GM23338 (cell line): ENCODE measurements at regions not wholly inside any gene's neighbourhood (a gene's known extent, or its start where the extent isn't known, plus 50 kb on each side); places are given as distances from the start of the nearest gene placed in this dataset.

Source experiments
- ATAC-seq: fragments of 200-7000 bp; cut with Tn5 transposase; 3 replicates; pipeline ENCODE4 v1.9.1; 2020
- DNase-seq: peaks from one replicate; pipeline ENCODE4 v3.0.0-alpha.2; 2015; ENCODE audit warnings: low spot score
- H2AFZ ChIP-seq: fragments of 200-600 bp; sonication (generic); 2 replicates; pipeline ENCODE4 v1.8.0; 2016; ENCODE audit warnings: antibody characterized with exemption, mild to moderate bottlenecking, moderate library complexity
- H3F3A ChIP-seq: fragments of 200-600 bp; sonication (generic); replicated peaks from 2 replicates; pipeline ENCODE4 v1.8.0; 2017; ENCODE audit warnings: antibody characterized with exemption, mixed run types, low read depth
- H3K27ac ChIP-seq: fragments of 200-600 bp; sonication (generic); 2 replicates; pipeline ENCODE4 v1.6.1; 2016; ENCODE audit warnings: low read depth
- H3K27me3 ChIP-seq: fragments of 200-600 bp; sonication (generic); 2 replicates; pipeline ENCODE4 v1.8.0; 2016; ENCODE audit warnings: mild to moderate bottlenecking, mixed run types, moderate library complexity; ENCODE audit not compliant: insufficient read depth
- H3K36me3 ChIP-seq: fragments of 200-600 bp; sonication (generic); 2 replicates; pipeline ENCODE4 v1.8.0; 2016; ENCODE audit warnings: mild to moderate bottlenecking; ENCODE audit not compliant: insufficient read depth
- H3K4me1 ChIP-seq: fragments of 200-600 bp; sonication (generic); 2 replicates; pipeline ENCODE4 v1.8.0; 2016; ENCODE audit warnings: mild to moderate bottlenecking, moderate library complexity; ENCODE audit not compliant: insufficient read depth
- H3K4me2 ChIP-seq: fragments of 200-600 bp; sonication (generic); 2 replicates; pipeline ENCODE4 v1.7.1; 2017; ENCODE audit warnings: mixed run types
- H3K4me3 ChIP-seq: fragments of 200-600 bp; sonication (generic); 2 replicates; pipeline ENCODE4 v1.6.1; 2016; ENCODE audit warnings: mixed run types
- H3K79me2 ChIP-seq: fragments of 200-600 bp; sonication (generic); replicated peaks from 2 replicates; pipeline ENCODE4 v1.8.0; 2017; ENCODE audit warnings: mild to moderate bottlenecking; ENCODE audit not compliant: insufficient read depth
- H3K9me2 ChIP-seq: fragments of 200-600 bp; sonication (generic); 2 replicates; pipeline ENCODE4 v1.8.0; 2017; ENCODE audit not compliant: insufficient read depth
- H4K20me1 ChIP-seq: fragments of 200-600 bp; sonication (generic); replicated peaks from 2 replicates; pipeline ENCODE4 v1.8.0; 2017; ENCODE audit warnings: mild to moderate bottlenecking; ENCODE audit not compliant: insufficient read depth
- H3K27ac Mint-ChIP-seq: 2 replicates; pipeline ENCODE4 v1.8.0; 2020; ENCODE audit warnings: inconsistent platforms, mild to moderate bottlenecking, moderate library complexity, mixed read lengths
- H3K27me3 Mint-ChIP-seq: 3 replicates; pipeline ENCODE4 v1.8.0; 2022; ENCODE audit warnings: low read depth, mild to moderate bottlenecking, moderate library complexity, mixed read lengths, inconsistent platforms; ENCODE audit not compliant: insufficient read depth, poor library complexity
- H3K36me3 Mint-ChIP-seq: 3 replicates; pipeline ENCODE4 v1.8.0; 2021; ENCODE audit warnings: low read depth, mild to moderate bottlenecking, inconsistent platforms, moderate library complexity, mixed read lengths
- H3K4me1 Mint-ChIP-seq: 3 replicates; pipeline ENCODE4 v1.8.0; 2020; ENCODE audit warnings: mild to moderate bottlenecking, inconsistent platforms, mixed read lengths
- H3K4me3 Mint-ChIP-seq: 3 replicates; pipeline ENCODE4 v1.8.0; 2021; ENCODE audit warnings: moderate library complexity, mild to moderate bottlenecking, inconsistent platforms, mixed read lengths
- H3K9me3 Mint-ChIP-seq: 3 replicates; pipeline ENCODE4 v1.8.0; 2020; ENCODE audit warnings: moderate library complexity, mild to moderate bottlenecking, inconsistent platforms, mixed read lengths
- CREB1 ChIP-seq: fragments of 250-450 bp; sonication (Bioruptor Pico); IDR thresholded peaks from 2 replicates; pipeline ENCODE4 v1.5.0; 2020; ENCODE audit warnings: low read depth, mild to moderate bottlenecking, moderate library complexity
- EZH2 ChIP-seq: fragments of 200-600 bp; sonication (generic); IDR thresholded peaks from one replicate; pipeline ENCODE4 v1.8.0; 2017; ENCODE audit warnings: antibody characterized with exemption, mild to moderate bottlenecking, low read depth; ENCODE audit not compliant: unreplicated experiment
- EZH2phosphoT487 ChIP-seq: fragments of 200-600 bp; sonication (generic); IDR thresholded peaks from one replicate; pipeline ENCODE4 v1.8.1; 2018; ENCODE audit warnings: antibody characterized with exemption; ENCODE audit not compliant: unreplicated experiment
- JUNB ChIP-seq: IDR thresholded peaks from one replicate; pipeline ENCODE4 v1.6.1; 2016; ENCODE audit warnings: antibody characterized with exemption; ENCODE audit not compliant: unreplicated experiment
- NANOG ChIP-seq: IDR thresholded peaks from 2 replicates; pipeline ENCODE4 v1.6.1; 2016; ENCODE audit warnings: antibody characterized with exemption, borderline replicate concordance
- POLR2AphosphoS5 ChIP-seq: IDR thresholded peaks from 2 replicates; pipeline ENCODE4 v1.6.1; 2016; ENCODE audit warnings: antibody characterized with exemption, low read depth
- STAT1 ChIP-seq: IDR thresholded peaks from one replicate; pipeline ENCODE4 v1.6.1; 2016; ENCODE audit warnings: antibody characterized with exemption; ENCODE audit not compliant: unreplicated experiment
- ZNF114 ChIP-seq: fragments of 250-450 bp; sonication (Bioruptor Pico); IDR thresholded peaks from 2 replicates; pipeline ENCODE4 v1.5.0; 2020; ENCODE audit warnings: mild to moderate bottlenecking, moderate library complexity
- ZNF331 ChIP-seq: fragments of 250-450 bp; sonication (Bioruptor Pico); IDR thresholded peaks from 2 replicates; pipeline ENCODE4 v1.5.0; 2020; ENCODE audit warnings: low read depth, mild to moderate bottlenecking, moderate library complexity
- TF ChIP-seq, protein P1 (sequence below): IDR thresholded peaks from 2 replicates; pipeline ENCODE4 v1.6.1; 2016; ENCODE audit warnings: antibody characterized with exemption
- TF ChIP-seq, protein P2 (sequence below), 2 experiments: fragments of 200-600 bp in 1 of 2; sonication (generic) in 1 of 2; conservative IDR thresholded peaks; 2 replicates each; pipeline versions ENCODE4 v1.5.1 to v1.6.1; 2016 to 2017; ENCODE audit warnings: antibody characterized with exemption in 2 of 2, low read depth in 2 of 2, mild to moderate bottlenecking in 2 of 2, moderate library complexity in 1 of 2
- TF ChIP-seq, protein P3 (sequence below): IDR thresholded peaks from one replicate; pipeline ENCODE4 v1.6.1; 2018; ENCODE audit warnings: antibody characterized with exemption; ENCODE audit not compliant: unreplicated experiment

DNA sequence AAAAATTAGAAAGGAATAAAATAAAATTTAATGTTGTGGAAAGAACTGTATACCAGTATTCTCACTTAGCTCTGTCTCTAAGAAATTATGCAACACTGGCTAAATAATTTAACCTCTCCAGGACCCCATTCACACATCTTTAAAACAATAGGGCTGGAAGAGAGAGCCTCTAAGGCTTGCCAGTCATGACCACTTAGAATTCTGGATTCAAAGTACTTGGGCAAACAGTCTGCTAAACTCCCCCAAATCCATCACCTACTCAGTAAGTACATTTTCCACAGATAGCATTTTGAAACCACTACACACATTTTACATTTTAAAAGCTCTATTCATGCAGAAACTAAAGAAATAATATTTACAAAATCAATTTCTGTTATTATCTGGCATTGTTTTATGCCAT is 291.7 kb downstream of the TMEM167A start:
- Histone ChIP-seq H3F3A (no peaks in the 10 kb centered on the region), H3K79me2 (no peaks in the 10 kb centered on the region), H3K36me3 (no peaks in the 10 kb centered on the region), H4K20me1 (no peaks in the 10 kb centered on the region), H2AFZ (no peak overlapping the region), H3K27ac (no peak overlapping the region), H3K4me3 (no peak overlapping the region), H3K4me2 (no peak overlapping the region), H3K27me3 (no peaks in the 10 kb centered on the region), H3K9me2 (peaks cover 5% of the 10 kb centered on the region; the same call in 1 of the 2 replicates), H3K4me1 (peaks cover 5% of the 10 kb centered on the region; the same call in 1 of the 2 replicates)
- Mint-ChIP-seq H3K36me3 (no peaks in the 10 kb centered on the region), H3K27me3 (no peaks in the 10 kb centered on the region), H3K4me1 (peaks cover 6% of the 10 kb centered on the region; the same call in 2 of the 3 replicates), H3K9me3 (no peaks in the 10 kb centered on the region), H3K27ac (no peak overlapping the region), H3K4me3 (no peak overlapping the region)
- ATAC-seq (no peak), DNase-seq (no peak)
- TF ChIP-seq JUNB (no peak), NANOG (no peak)

DNA sequence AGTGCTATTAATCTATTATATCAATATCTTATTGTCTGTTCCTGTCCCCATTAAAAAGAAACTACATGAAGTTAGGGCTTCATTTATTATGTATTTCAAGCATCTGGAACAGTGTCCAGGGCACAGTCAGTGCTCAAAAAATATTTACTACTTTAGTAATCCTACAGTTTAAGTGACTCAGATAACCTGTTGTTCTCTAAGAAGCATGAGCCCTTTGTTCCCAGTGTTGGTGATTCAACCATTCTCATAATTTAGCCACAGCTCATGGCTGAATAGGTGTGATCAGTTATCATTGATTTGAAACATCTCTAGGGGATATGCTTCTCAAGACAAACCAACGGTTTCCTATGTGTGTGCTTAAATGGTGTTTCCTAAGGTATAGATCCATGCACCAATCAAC is 292.7 kb downstream of the TMEM167A start:
- DNase-seq = no peak
- Histone ChIP-seq H3K4me3 (no peak overlapping the region), H3F3A (no peaks in the 10 kb centered on the region), H3K9me2 (peaks cover 6% of the 10 kb centered on the region; the same call in 1 of the 2 replicates), H4K20me1 (no peaks in the 10 kb centered on the region), H3K27ac (no peak overlapping the region), H2AFZ (no peak overlapping the region), H3K79me2 (no peaks in the 10 kb centered on the region), H3K36me3 (no peaks in the 10 kb centered on the region), H3K27me3 (no peaks in the 10 kb centered on the region), H3K4me1 (peaks cover 5% of the 10 kb centered on the region; the same call in 1 of the 2 replicates), H3K4me2 (no peak overlapping the region)
- no peak for ATAC-seq
- TF ChIP-seq EZH2 (no peak), NANOG (no peak), CREB1 (no peak)
- Mint-ChIP-seq H3K36me3 (no peaks in the 10 kb centered on the region), H3K9me3 (no peaks in the 10 kb centered on the region), H3K4me1 (peaks cover 6% of the 10 kb centered on the region; the same call in 2 of the 3 replicates), H3K27ac (no peak overlapping the region), H3K27me3 (no peaks in the 10 kb centered on the region), H3K4me3 (no peak overlapping the region)

DNA sequence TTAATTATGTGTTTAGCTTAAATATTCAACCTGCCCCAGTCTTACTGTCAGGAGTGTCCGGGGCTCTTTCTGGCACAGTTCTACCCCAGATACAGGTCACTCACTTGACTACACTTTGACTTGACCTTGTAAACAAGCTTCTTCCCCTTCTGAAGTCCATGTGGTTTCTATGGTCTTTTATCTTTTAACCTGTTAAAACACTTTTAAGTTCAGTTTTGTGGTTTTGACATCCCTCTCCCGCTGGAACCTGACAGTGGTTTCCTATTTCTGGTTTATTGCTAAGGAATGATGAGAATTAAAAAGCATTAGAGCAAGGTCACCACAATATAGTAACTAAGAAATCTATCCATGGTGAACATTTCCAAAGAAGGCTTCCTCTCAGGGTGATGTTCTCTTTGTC is 300.1 kb downstream of the TMEM167A start:
- Mint-ChIP-seq H3K36me3 (no peaks in the 10 kb centered on the region; the same call in 2 of the 3 replicates), H3K27ac (no peak overlapping the region), H3K4me3 (no peak overlapping the region), H3K9me3 (peaks cover 4% of the 10 kb centered on the region; the same call in 2 of the 3 replicates), H3K4me1 (no peaks in the 10 kb centered on the region), H3K27me3 (peaks cover 2% of the 10 kb centered on the region)
- no peaks in the 10 kb centered on the region for H3K79me2 ChIP-seq
- ATAC-seq (no peak), DNase-seq (no peak)
- H4K20me1 ChIP-seq = no peaks in the 10 kb centered on the region
- H2AFZ ChIP-seq = no peak overlapping the region
- H3K9me2 ChIP-seq = peaks cover 14% of the 10 kb centered on the region
- no peaks in the 10 kb centered on the region for H3K27me3 ChIP-seq
- no peaks in the 10 kb centered on the region for H3K4me1 ChIP-seq
- no peak overlapping the region for H3K4me3 ChIP-seq
- no peak overlapping the region for H3K4me2 ChIP-seq
- no peaks in the 10 kb centered on the region for H3K36me3 ChIP-seq
- no peak overlapping the region for H3K27ac ChIP-seq
- no peaks in the 10 kb centered on the region for H3F3A ChIP-seq
- no peak for TF ChIP-seq ZNF331
- TF ChIP-seq CREB1 = no peak
- TF ChIP-seq NANOG = no peak
- TF ChIP-seq, protein P1, sequence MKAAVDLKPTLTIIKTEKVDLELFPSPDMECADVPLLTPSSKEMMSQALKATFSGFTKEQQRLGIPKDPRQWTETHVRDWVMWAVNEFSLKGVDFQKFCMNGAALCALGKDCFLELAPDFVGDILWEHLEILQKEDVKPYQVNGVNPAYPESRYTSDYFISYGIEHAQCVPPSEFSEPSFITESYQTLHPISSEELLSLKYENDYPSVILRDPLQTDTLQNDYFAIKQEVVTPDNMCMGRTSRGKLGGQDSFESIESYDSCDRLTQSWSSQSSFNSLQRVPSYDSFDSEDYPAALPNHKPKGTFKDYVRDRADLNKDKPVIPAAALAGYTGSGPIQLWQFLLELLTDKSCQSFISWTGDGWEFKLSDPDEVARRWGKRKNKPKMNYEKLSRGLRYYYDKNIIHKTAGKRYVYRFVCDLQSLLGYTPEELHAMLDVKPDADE = no peak
- no peak for TF ChIP-seq EZH2phosphoT487
- no peak for TF ChIP-seq ZNF114 (CRISPR knock-in tag)
- no peak for TF ChIP-seq EZH2
- TF ChIP-seq, protein P2, sequence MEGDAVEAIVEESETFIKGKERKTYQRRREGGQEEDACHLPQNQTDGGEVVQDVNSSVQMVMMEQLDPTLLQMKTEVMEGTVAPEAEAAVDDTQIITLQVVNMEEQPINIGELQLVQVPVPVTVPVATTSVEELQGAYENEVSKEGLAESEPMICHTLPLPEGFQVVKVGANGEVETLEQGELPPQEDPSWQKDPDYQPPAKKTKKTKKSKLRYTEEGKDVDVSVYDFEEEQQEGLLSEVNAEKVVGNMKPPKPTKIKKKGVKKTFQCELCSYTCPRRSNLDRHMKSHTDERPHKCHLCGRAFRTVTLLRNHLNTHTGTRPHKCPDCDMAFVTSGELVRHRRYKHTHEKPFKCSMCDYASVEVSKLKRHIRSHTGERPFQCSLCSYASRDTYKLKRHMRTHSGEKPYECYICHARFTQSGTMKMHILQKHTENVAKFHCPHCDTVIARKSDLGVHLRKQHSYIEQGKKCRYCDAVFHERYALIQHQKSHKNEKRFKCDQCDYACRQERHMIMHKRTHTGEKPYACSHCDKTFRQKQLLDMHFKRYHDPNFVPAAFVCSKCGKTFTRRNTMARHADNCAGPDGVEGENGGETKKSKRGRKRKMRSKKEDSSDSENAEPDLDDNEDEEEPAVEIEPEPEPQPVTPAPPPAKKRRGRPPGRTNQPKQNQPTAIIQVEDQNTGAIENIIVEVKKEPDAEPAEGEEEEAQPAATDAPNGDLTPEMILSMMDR (conservative IDR thresholded peaks at IDR 0.05; ENCODE audit: low read depth in 2 of 2) = no peak
- TF ChIP-seq, protein P3, sequence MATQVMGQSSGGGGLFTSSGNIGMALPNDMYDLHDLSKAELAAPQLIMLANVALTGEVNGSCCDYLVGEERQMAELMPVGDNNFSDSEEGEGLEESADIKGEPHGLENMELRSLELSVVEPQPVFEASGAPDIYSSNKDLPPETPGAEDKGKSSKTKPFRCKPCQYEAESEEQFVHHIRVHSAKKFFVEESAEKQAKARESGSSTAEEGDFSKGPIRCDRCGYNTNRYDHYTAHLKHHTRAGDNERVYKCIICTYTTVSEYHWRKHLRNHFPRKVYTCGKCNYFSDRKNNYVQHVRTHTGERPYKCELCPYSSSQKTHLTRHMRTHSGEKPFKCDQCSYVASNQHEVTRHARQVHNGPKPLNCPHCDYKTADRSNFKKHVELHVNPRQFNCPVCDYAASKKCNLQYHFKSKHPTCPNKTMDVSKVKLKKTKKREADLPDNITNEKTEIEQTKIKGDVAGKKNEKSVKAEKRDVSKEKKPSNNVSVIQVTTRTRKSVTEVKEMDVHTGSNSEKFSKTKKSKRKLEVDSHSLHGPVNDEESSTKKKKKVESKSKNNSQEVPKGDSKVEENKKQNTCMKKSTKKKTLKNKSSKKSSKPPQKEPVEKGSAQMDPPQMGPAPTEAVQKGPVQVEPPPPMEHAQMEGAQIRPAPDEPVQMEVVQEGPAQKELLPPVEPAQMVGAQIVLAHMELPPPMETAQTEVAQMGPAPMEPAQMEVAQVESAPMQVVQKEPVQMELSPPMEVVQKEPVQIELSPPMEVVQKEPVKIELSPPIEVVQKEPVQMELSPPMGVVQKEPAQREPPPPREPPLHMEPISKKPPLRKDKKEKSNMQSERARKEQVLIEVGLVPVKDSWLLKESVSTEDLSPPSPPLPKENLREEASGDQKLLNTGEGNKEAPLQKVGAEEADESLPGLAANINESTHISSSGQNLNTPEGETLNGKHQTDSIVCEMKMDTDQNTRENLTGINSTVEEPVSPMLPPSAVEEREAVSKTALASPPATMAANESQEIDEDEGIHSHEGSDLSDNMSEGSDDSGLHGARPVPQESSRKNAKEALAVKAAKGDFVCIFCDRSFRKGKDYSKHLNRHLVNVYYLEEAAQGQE = no peak
- TF ChIP-seq POLR2AphosphoS5 = no peak
- no peak for TF ChIP-seq JUNB
- TF ChIP-seq STAT1 = no peak
